ENCODE measurements at regions not wholly inside any gene's neighbourhood (a gene's known extent, or its start where the extent isn't known, plus 50 kb on each side); places are given as distances from the start of the nearest gene placed in this dataset.
A peak's percentile ranks its signal among the peaks of the same experiment; 100 is the strongest.

- peaks cover 2 to 4% of the 10 kb centered on the region in 2 experiments; a peak in 3 of 5 replicates for H3K27me3 ChIP-seq (ENCODE audit: control insufficient read depth in 1 of 2, insufficient read depth in 2 of 2, low read length in 2 of 2)
- H3K4me1 ChIP-seq (ENCODE audit: insufficient read depth, low read length), result peaks cover 35% of the 10 kb centered on the region
- H3K9me3 ChIP-seq (ENCODE audit: low read length), result no peaks in the 10 kb centered on the region
- BruUV-seq (replicated peaks), result no TSS peak
- peak overlapping the region; percentile 59 for H3K4me2 ChIP-seq (ENCODE audit: low read depth, low read length)
- 47% methylated on average over 26 of the region's 30 CpGs for WGBS (ENCODE audit: low lambda C conversion rate)
- DNase-seq (ENCODE audit: low spot score) (peak; percentile 51), ATAC-seq (peak; percentile 26; the same call in 2 of the 3 replicates), FAIRE-seq (no peak)
- H2AFZ ChIP-seq (ENCODE audit: low read length), result no peak overlapping the region
- no peaks in the 10 kb centered on the region for H3K36me3 ChIP-seq (replicated peaks in 1 of 2; ENCODE audit: control insufficient read depth in 1 of 2, insufficient read depth in 2 of 2, low read length in 2 of 2)
- no peak for TF ChIP-seq ZIK1 (CRISPR knock-in tag; IDR thresholded peaks at IDR 0.05; ENCODE audit: borderline replicate concordance, low read depth)
- H3K27ac ChIP-seq (ENCODE audit: extremely low read length, insufficient read depth, low read length), result no peak overlapping the region
- H3K4me3 ChIP-seq (replicated peaks in 1 of 3; ENCODE audit: insufficient read depth in 1 of 3, low read depth in 2 of 3, low read length in 3 of 3), result no peak overlapping the region; a peak in 1 of 6 replicates
- in situ Hi-C loops (cut with HindIII; ENCODE audit: extremely low pct_ligation_motif_present, low pct_unique_long_range_greater_than_20kb) (no loop called here), intact Hi-C loops (cut with micrococcal nuclease; ENCODE audit: unreplicated experiment) (loop anchor here (5.0 kb wide), 3 partner anchors 83 to 728 kb away; no protein-coding TSS in a partner anchor)
- ChIA-PET POLR2A (interaction anchor here (1.1 kb wide), 1 partner anchor 121 kb away, joined by 3 read pairs; no protein-coding TSS in a partner anchor), CTCF (ENCODE audit: low intra/inter-chr PET ratio, low total read pairs) (no interaction called here)
- H4K20me1 ChIP-seq (ENCODE audit: insufficient read depth, low read length), result peaks cover 3% of the 10 kb centered on the region; the same call in 1 of the 2 replicates
- no peaks in the 10 kb centered on the region for H3K79me2 ChIP-seq (ENCODE audit: insufficient read depth, low read length)
- H3K9ac ChIP-seq (ENCODE audit: insufficient read depth, low read depth, low read length), result no peak overlapping the region
These were observed 1248.4 kb downstream of the BRD1 start for GRCh38 chr22:48579043-48579927.

- Histone ChIP-seq H2AFZ (ENCODE audit: low read length) (no peak overlapping the region), H3K4me1 (ENCODE audit: insufficient read depth, low read length) (peaks cover 35% of the 10 kb centered on the region), H3K4me3 (replicated peaks in 1 of 3; ENCODE audit: insufficient read depth in 1 of 3, low read depth in 2 of 3, low read length in 3 of 3) (no peak overlapping the region), H3K27me3 (ENCODE audit: control insufficient read depth in 1 of 2, insufficient read depth in 2 of 2, low read length in 2 of 2) (peaks cover 2 to 11% of the 10 kb centered on the region in 2 experiments; a peak in 3 of 5 replicates), H4K20me1 (ENCODE audit: insufficient read depth, low read length) (peaks cover 3% of the 10 kb centered on the region; the same call in 1 of the 2 replicates), H3K36me3 (replicated peaks in 1 of 2; ENCODE audit: control insufficient read depth in 1 of 2, insufficient read depth in 2 of 2, low read length in 2 of 2) (no peaks in the 10 kb centered on the region), H3K9ac (ENCODE audit: insufficient read depth, low read depth, low read length) (no peak overlapping the region), H3K9me3 (ENCODE audit: low read length) (no peaks in the 10 kb centered on the region), H3K4me2 (ENCODE audit: low read depth, low read length) (peak overlapping the region; percentile 30; the same call in 1 of the 2 replicates), H3K79me2 (ENCODE audit: insufficient read depth, low read length) (no peaks in the 10 kb centered on the region), H3K27ac (ENCODE audit: extremely low read length, insufficient read depth, low read length) (no peak overlapping the region)
- WGBS (ENCODE audit: low lambda C conversion rate), result 47% methylated on average over 12 of the region's 24 CpGs
- FAIRE-seq (no peak), DNase-seq (ENCODE audit: low spot score) (no peak), ATAC-seq (0 out of 3 replicates have a peak, but pooled peaks have one; percentile 6)
- ChIA-PET POLR2A (no interaction called here), CTCF (ENCODE audit: low intra/inter-chr PET ratio, low total read pairs) (no interaction called here)
- intact Hi-C loops (cut with micrococcal nuclease; ENCODE audit: unreplicated experiment), result loop anchor here (5.0 kb wide), 3 partner anchors 84 to 729 kb away; no protein-coding TSS in a partner anchor
- in situ Hi-C loops (cut with HindIII; ENCODE audit: extremely low pct_ligation_motif_present, low pct_unique_long_range_greater_than_20kb), result no loop called here
- no TSS peak for BruUV-seq (replicated peaks)
- no peak for TF ChIP-seq ZNF263 (CRISPR knock-in tag; IDR thresholded peaks at IDR 0.05)
- TF ChIP-seq AHR (CRISPR knock-in tag; IDR thresholded peaks at IDR 0.05), result no peak
- TF ChIP-seq HIC2 (CRISPR knock-in tag; IDR thresholded peaks at IDR 0.05; ENCODE audit: low read depth), result no peak
- no peak for TF ChIP-seq RFX1 (IDR thresholded peaks at IDR 0.05)
- peak; percentile 18 to 79 for TF ChIP-seq REST (IDR thresholded peaks at IDR 0.05; ENCODE audit: borderline replicate concordance in 1 of 2, low read depth in 1 of 2, low read length in 2 of 2)
- TF ChIP-seq FOXA1 (IDR thresholded peaks at IDR 0.05), result no peak
- TF ChIP-seq FOXA1 (CRISPR knock-in tag; IDR thresholded peaks at IDR 0.05), result 0 out of 2 replicates have a peak, but pooled peaks have one; percentile 3
- TF ChIP-seq RFX5 (IDR thresholded peaks at IDR 0.05; ENCODE audit: low read depth, low read length), result no peak
- TF ChIP-seq ZNF441 (CRISPR knock-in tag; IDR thresholded peaks at IDR 0.05; ENCODE audit: borderline replicate concordance), result no peak
These were observed 1249.3 kb downstream of the BRD1 start for GRCh38 chr22:48578138-48579042.

Data from HepG2 (cell line).